Peyer's patch (tissue), 4 donors: ENCODE measurements at regions not wholly inside any gene's neighbourhood (a gene's known extent, or its start where the extent isn't known, plus 50 kb on each side); places are given as distances from the start of the nearest gene placed in this dataset.
"Not testable (repeated sequence)": the region's sequence is repeated elsewhere in the genome, so short reads cannot be mapped to it uniquely, and the experiment has no call there.

ENCODE experiments used
- DNase-seq, 3 donors: peaks; one replicate each; pipeline ENCODE4 v3.0.0-alpha.2; 2017 to 2019
- H3K27ac ChIP-seq, 4 donors: fragments of 200-600 bp; sonication (generic); one replicate each; pipeline ENCODE4 v1.5.1; 2016 to 2019
- H3K27me3 ChIP-seq, 2 donors: fragments of 200-600 bp; sonication (generic); one replicate each; pipeline ENCODE4 v1.5.1; 2019
- H3K36me3 ChIP-seq, 3 donors: fragments of 200-600 bp; sonication (generic); one replicate each; pipeline ENCODE4 v1.5.1; 2016 to 2019
- H3K4me1 ChIP-seq, 4 donors: fragments of 200-600 bp; sonication (generic); one replicate each; pipeline ENCODE4 v1.5.1; 2016 to 2019
- H3K4me3 ChIP-seq, 4 donors: fragments of 200-600 bp; sonication (generic); 1 replicate in 3 of 4; 2 replicates in 1 of 4; pipeline ENCODE4 v1.5.1; 2016 to 2019; ENCODE audit warnings: mild to moderate bottlenecking in 1 of 4
- H3K9me3 ChIP-seq, 4 donors: fragments of 200-600 bp; sonication (generic); one replicate each; pipeline ENCODE4 v1.5.1; 2016 to 2019; ENCODE audit warnings: mild to moderate bottlenecking in 1 of 4
- CTCF ChIP-seq, 6 experiments: fragments of 450-650 bp in 4 of 6; fragments of 200-600 bp in 2 of 6; sonication (generic) in 1 of 6; IDR thresholded peaks; one replicate each; pipeline ENCODE4 v1.5.1; 2017 to 2019; ENCODE audit warnings: antibody characterized with exemption in 6 of 6, mild to moderate bottlenecking in 3 of 6, moderate library complexity in 1 of 6
- POLR2A ChIP-seq, 2 donors: fragments of 450-650 bp; IDR thresholded peaks; one replicate each; pipeline ENCODE4 v1.5.1; 2017; ENCODE audit warnings: antibody characterized with exemption in 2 of 2, mild to moderate bottlenecking in 2 of 2, moderate library complexity in 2 of 2

GRCh38 chr5:87579678-87580077 lies 166.9 kb upstream of the CCNH start:
- Histone ChIP-seq H3K4me1 (no peaks in the 10 kb centered on the region), H3K4me3 (no peak overlapping the region), H3K27me3 (no peaks in the 10 kb centered on the region), H3K36me3 (no peaks in the 10 kb centered on the region), H3K27ac (no peak overlapping the region), H3K9me3 (no peaks in the 10 kb centered on the region)
- DNase-seq: no peak
- no peak for TF ChIP-seq CTCF (IDR thresholded peaks at IDR 0.05)
- no peak for TF ChIP-seq POLR2A (IDR thresholded peaks at IDR 0.05)

GRCh38 chr5:87576867-87577266 lies 164.1 kb upstream of the CCNH start:
- Histone ChIP-seq H3K4me3 (no peak overlapping the region), H3K27ac (no peak overlapping the region), H3K27me3 (no peaks in the 10 kb centered on the region), H3K9me3 (no peaks in the 10 kb centered on the region), H3K4me1 (no peaks in the 10 kb centered on the region), H3K36me3 (no peaks in the 10 kb centered on the region)
- DNase-seq: no peak
- TF ChIP-seq POLR2A (IDR thresholded peaks at IDR 0.05): no peak
- TF ChIP-seq CTCF (IDR thresholded peaks at IDR 0.05): no peak

- not testable (repeated sequence) for H3K4me1 ChIP-seq, H3K27ac ChIP-seq, DNase-seq, H3K27me3 ChIP-seq, H3K36me3 ChIP-seq, H3K9me3 ChIP-seq, H3K4me3 ChIP-seq
Measured at GRCh38 chr5:87576306-87576705, 163.6 kb upstream of the CCNH start.

GRCh38 chr5:87574106-87574505 lies 161.4 kb upstream of the CCNH start:
- Histone ChIP-seq H3K36me3 (no peaks in the 10 kb centered on the region), H3K4me3 (no peak overlapping the region), H3K27me3 (no peaks in the 10 kb centered on the region), H3K9me3 (no peaks in the 10 kb centered on the region), H3K27ac (no peak overlapping the region), H3K4me1 (no peaks in the 10 kb centered on the region)
- no peak for DNase-seq
- TF ChIP-seq POLR2A (IDR thresholded peaks at IDR 0.05): no peak
- no peak for TF ChIP-seq CTCF (IDR thresholded peaks at IDR 0.05)

- DNase-seq: no peak
- H3K4me3 ChIP-seq: no peak overlapping the region
- no peaks in the 10 kb centered on the region for H3K4me1 ChIP-seq
- H3K27me3 ChIP-seq: no peaks in the 10 kb centered on the region
- no peaks in the 10 kb centered on the region for H3K9me3 ChIP-seq
- no peak for TF ChIP-seq POLR2A (IDR thresholded peaks at IDR 0.05)
- TF ChIP-seq CTCF (IDR thresholded peaks at IDR 0.05): no peak
- H3K27ac ChIP-seq: no peak overlapping the region
- no peaks in the 10 kb centered on the region for H3K36me3 ChIP-seq
Measured at GRCh38 chr5:87572611-87573010, 159.9 kb upstream of the CCNH start.

GRCh38 chr5:87572090-87572489 lies 159.4 kb upstream of the CCNH start:
- Histone ChIP-seq H3K36me3 (no peaks in the 10 kb centered on the region), H3K4me1 (no peaks in the 10 kb centered on the region), H3K27ac (no peak overlapping the region), H3K9me3 (no peaks in the 10 kb centered on the region), H3K27me3 (no peaks in the 10 kb centered on the region), H3K4me3 (no peak overlapping the region)
- DNase-seq: no peak
- TF ChIP-seq POLR2A (IDR thresholded peaks at IDR 0.05) (no peak), CTCF (IDR thresholded peaks at IDR 0.05) (no peak)
